ENCODE measurements at regions not wholly inside any gene's neighbourhood (a gene's known extent, or its start where the extent isn't known, plus 50 kb on each side); places are given as distances from the start of the nearest gene placed in this dataset.

- H3K56ac ChIP-seq (replicated peaks; ENCODE audit: insufficient read length, low read depth, low read length), result no peak overlapping the region
- H3K23me2 ChIP-seq (ENCODE audit: low read depth, low read length), result peaks cover 1% of the 10 kb centered on the region; the same call in 1 of the 2 replicates
- no peak overlapping the region for H3K23ac ChIP-seq (ENCODE audit: insufficient read length)
- H3K36me3 ChIP-seq (ENCODE audit: control insufficient read depth in 2 of 4, insufficient read depth in 4 of 4, low read length in 3 of 4), result no peaks in the 10 kb centered on the region
- DNase-seq (ENCODE audit: low read depth in 1 of 2, low spot score in 2 of 2) (no peak), FAIRE-seq (no peak)
- H3K9ac ChIP-seq (replicated peaks in 1 of 4; ENCODE audit: extremely low read depth in 1 of 4, low read depth in 3 of 4, low read length in 3 of 4), result no peak overlapping the region
- 95% methylated on average over 22 of the region's 22 CpGs; no CpG with 5 or more reads in 1 of the 2 experiments for WGBS, 2 experiments (ENCODE audit: extremely low coverage in 1 of 2, insufficient coverage in 1 of 2, insufficient read length in 1 of 2, insufficient replicate concordance in 2 of 2, low coverage in 1 of 2, low lambda C conversion rate in 2 of 2, missing lambda C conversion rate in 1 of 2)
- CTCF ChIA-PET (ENCODE audit: partially characterized antibody), result interaction anchor here (0.6 to 0.9 kb wide), 4 partner anchors 12 to 786 kb away, joined by 3 read pairs; no protein-coding TSS in a partner anchor
- H2BK15ac ChIP-seq (ENCODE audit: low read length), result no peak overlapping the region
- no peak overlapping the region for H4K5ac ChIP-seq (ENCODE audit: insufficient read length, low read depth, low read length)
- no peak overlapping the region for H2BK20ac ChIP-seq (ENCODE audit: low read length)
- no peak overlapping the region for H3K14ac ChIP-seq (ENCODE audit: insufficient read length)
- no peaks in the 10 kb centered on the region for H3K9me3 ChIP-seq (ENCODE audit: insufficient read depth in 2 of 2, low read depth in 1 of 2, low read length in 1 of 2)
- H4K91ac ChIP-seq (replicated peaks; ENCODE audit: insufficient read length, low read length), result no peak overlapping the region
- no peak overlapping the region for H2BK120ac ChIP-seq (replicated peaks; ENCODE audit: low read depth, low read length)
- no peak overlapping the region for H2AK5ac ChIP-seq (ENCODE audit: low read depth, low read length)
- H4K20me1 ChIP-seq (replicated peaks in 1 of 2; ENCODE audit: control insufficient read depth in 1 of 2, insufficient read depth in 2 of 2, low read length in 2 of 2), result peaks cover 0 to 2% of the 10 kb centered on the region in 2 experiments
- peaks cover 0 to 1% (median 0%) of the 10 kb centered on the region in 4 experiments; a peak in 2 of 7 replicates for H3K27me3 ChIP-seq (replicated peaks in 1 of 4; ENCODE audit: control insufficient read depth in 3 of 4, extremely low read depth in 1 of 4, insufficient read depth in 3 of 4, low read length in 3 of 4)
- no peak overlapping the region for H4K8ac ChIP-seq (ENCODE audit: extremely low read depth, insufficient read depth, low read length)
- H2AFZ ChIP-seq (ENCODE audit: low read length), result no peak overlapping the region
- POLR2A ChIA-PET (ENCODE audit: partially characterized antibody), result no interaction called here
- H2BK12ac ChIP-seq (ENCODE audit: low read depth, low read length), result no peak overlapping the region
- H3K79me1 ChIP-seq (ENCODE audit: low read depth, low read length), result no peaks in the 10 kb centered on the region
- H3K4me3 ChIP-seq (ENCODE audit: extremely low read depth in 1 of 4, insufficient read depth in 2 of 4, low read depth in 3 of 4, low read length in 4 of 4), result no peak overlapping the region
- H3K4ac ChIP-seq (replicated peaks; ENCODE audit: insufficient read length, low read depth, low read length), result no peak overlapping the region
- H3K18ac ChIP-seq (ENCODE audit: extremely low read depth, low read length), result no peak overlapping the region
- no peaks in the 10 kb centered on the region; a peak in 1 of 7 replicates for H3K4me1 ChIP-seq (replicated peaks in 1 of 4; ENCODE audit: control insufficient read depth in 3 of 4, insufficient read depth in 4 of 4, low read length in 3 of 4)
- no peak overlapping the region for H2BK5ac ChIP-seq (ENCODE audit: low read depth, low read length)
- no peak overlapping the region for H3K4me2 ChIP-seq (ENCODE audit: insufficient read depth in 1 of 2, low read depth in 2 of 2, low read length in 2 of 2)
- H3K27ac ChIP-seq (ENCODE audit: low read depth, low read length), result no peak overlapping the region
- H3K79me2 ChIP-seq (ENCODE audit: control insufficient read depth in 1 of 2, insufficient read depth in 2 of 2, low read length in 2 of 2), result no peaks in the 10 kb centered on the region
- TF ChIP-seq CBX8 (IDR thresholded peaks at IDR 0.05; ENCODE audit: borderline replicate concordance, low read depth, low read length) (no peak), E2F6 (IDR thresholded peaks at IDR 0.05) (no peak), NANOG (IDR thresholded peaks at IDR 0.05; ENCODE audit: insufficient read depth, low read depth, low read length, poor library complexity, severe bottlenecking) (no peak), TCF12 (IDR thresholded peaks at IDR 0.05; ENCODE audit: low read depth, low read length) (no peak), RXRA (IDR thresholded peaks at IDR 0.05; ENCODE audit: insufficient read depth, low read depth, low read length) (no peak), SIN3A (conservative IDR thresholded peaks at IDR 0.05 in 1 of 2, IDR thresholded peaks at IDR 0.05 in 1 of 2; ENCODE audit: low read depth in 1 of 2, low read length in 2 of 2) (no peak), KDM4A (IDR thresholded peaks at IDR 0.05; ENCODE audit: low read depth, low read length, severe bottlenecking) (no peak), RAD21 (IDR thresholded peaks at IDR 0.05 in 1 of 2, conservative IDR thresholded peaks at IDR 0.05 in 1 of 2; ENCODE audit: low read depth in 2 of 2, low read length in 2 of 2) (no peak), MAX (IDR thresholded peaks at IDR 0.05) (no peak), SP4 (IDR thresholded peaks at IDR 0.05; ENCODE audit: low read length) (no peak), ATF3 (IDR thresholded peaks at IDR 0.05; ENCODE audit: insufficient read depth, low read depth, low read length) (no peak)
These were observed 383.7 kb upstream of the CDH4 start for GRCh38 chr20:60868316-60868891.

Data from H1 (cell line).